ENCODE measurements at regions not wholly inside any gene's neighbourhood (a gene's known extent, or its start where the extent isn't known, plus 50 kb on each side); places are given as distances from the start of the nearest gene placed in this dataset.

DNA sequence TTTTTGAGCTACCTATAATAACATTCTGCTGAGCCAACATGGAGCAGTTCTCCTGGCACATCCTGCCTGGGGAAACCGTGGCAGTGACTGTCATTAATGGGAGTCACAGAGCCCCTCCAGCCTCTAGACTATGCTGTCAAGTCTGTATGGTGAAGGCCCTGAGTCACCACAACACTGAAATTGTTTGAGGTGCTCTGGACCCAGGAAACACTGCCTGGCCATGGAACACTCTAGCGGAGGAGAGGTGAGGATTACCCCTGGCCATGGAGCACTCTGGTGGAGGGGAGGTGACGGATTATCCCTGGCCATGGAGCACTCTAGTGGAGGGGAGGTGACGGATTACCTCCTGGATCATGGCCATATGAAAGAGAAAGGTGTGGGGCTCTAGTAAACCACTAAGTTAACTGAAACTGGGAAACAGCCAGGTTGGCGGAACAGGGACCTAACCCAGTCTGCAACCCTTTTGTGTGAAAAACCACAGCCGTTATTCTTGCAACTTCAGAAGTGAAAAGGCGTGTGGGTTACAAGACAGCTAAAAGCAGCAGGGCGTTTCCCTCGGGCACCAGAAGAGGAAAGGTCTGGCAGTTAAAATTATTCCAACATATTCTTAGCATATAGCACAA lies 156.7 kb downstream of the KCNJ12 start:
- DNase-seq: no peak
- intact Hi-C loops (cut with DNase I): no loop called here
- H3K36me3 ChIP-seq: peaks cover 0 to 25% (median 0%) of the 10 kb centered on the region in 3 donors
- no peak overlapping the region for H3K27ac ChIP-seq
- peaks cover 0 to 6% (median 0%) of the 10 kb centered on the region in 3 donors for H3K4me1 ChIP-seq
- no peak overlapping the region for H3K4me3 ChIP-seq
- peaks cover 0 to 11% (median 0%) of the 10 kb centered on the region in 3 donors for H3K9me3 ChIP-seq
- no peaks in the 10 kb centered on the region for H3K27me3 ChIP-seq
- TF ChIP-seq POLR2A (IDR thresholded peaks at IDR 0.05): no peak
- TF ChIP-seq, protein P1, sequence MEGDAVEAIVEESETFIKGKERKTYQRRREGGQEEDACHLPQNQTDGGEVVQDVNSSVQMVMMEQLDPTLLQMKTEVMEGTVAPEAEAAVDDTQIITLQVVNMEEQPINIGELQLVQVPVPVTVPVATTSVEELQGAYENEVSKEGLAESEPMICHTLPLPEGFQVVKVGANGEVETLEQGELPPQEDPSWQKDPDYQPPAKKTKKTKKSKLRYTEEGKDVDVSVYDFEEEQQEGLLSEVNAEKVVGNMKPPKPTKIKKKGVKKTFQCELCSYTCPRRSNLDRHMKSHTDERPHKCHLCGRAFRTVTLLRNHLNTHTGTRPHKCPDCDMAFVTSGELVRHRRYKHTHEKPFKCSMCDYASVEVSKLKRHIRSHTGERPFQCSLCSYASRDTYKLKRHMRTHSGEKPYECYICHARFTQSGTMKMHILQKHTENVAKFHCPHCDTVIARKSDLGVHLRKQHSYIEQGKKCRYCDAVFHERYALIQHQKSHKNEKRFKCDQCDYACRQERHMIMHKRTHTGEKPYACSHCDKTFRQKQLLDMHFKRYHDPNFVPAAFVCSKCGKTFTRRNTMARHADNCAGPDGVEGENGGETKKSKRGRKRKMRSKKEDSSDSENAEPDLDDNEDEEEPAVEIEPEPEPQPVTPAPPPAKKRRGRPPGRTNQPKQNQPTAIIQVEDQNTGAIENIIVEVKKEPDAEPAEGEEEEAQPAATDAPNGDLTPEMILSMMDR (IDR thresholded peaks at IDR 0.05): no peak
- WGBS, 2 donors: 72 to 74% methylated on average over 8 of the region's 9 CpGs

DNA sequence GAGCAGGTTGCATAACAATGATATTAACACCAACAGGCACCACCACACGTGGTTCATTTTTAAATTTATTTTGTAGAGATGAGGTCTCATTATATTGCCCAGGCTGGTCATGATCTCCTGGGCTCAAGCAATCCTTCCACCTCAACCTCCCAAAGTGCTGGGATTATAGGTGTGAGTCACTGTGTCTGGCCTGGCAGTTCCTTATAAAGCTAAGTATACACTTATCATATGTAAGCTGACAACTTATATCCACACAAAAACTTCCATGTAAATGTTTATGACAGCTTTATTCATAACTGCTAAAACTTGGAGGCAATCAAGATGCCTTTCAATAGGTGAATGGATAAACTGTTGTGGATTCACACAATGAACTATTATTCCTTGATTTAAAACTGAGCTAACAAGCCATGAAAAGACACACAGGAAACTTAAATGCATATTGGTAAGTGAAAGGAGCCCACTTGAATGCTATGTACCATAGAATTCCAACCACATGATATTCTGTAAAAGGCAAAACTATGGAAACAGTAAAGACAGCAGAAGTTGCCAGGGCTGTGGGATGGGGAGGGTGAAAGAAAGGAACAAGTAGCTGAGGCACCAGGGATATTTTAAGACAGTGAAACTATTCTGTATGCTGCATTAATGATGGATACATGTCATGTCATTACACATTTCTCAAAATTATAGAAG lies 156.5 kb upstream of the KCNJ18 start:
- Histone ChIP-seq H3K36me3 (peaks cover 0 to 25% (median 0%) of the 10 kb centered on the region in 3 donors), H3K4me3 (no peak overlapping the region), H3K27me3 (no peaks in the 10 kb centered on the region), H3K9me3 (peaks cover 0 to 21% (median 9%) of the 10 kb centered on the region in 3 donors), H3K27ac (no peak overlapping the region), H3K4me1 (peaks cover 0 to 5% (median 0%) of the 10 kb centered on the region in 3 donors)
- intact Hi-C loops (cut with DNase I): no loop called here
- 44 to 58% methylated on average over 1 of the region's 1 CpG for WGBS, 2 donors
- no peak for TF ChIP-seq POLR2A (IDR thresholded peaks at IDR 0.05)
- TF ChIP-seq, protein P1 (IDR thresholded peaks at IDR 0.05): no peak
- no peak for DNase-seq

- Histone ChIP-seq H3K27me3 (no peaks in the 10 kb centered on the region), H3K9me3 (peaks cover 0 to 21% (median 9%) of the 10 kb centered on the region in 3 donors), H3K27ac (no peak overlapping the region), H3K4me1 (peaks cover 0 to 5% (median 0%) of the 10 kb centered on the region in 3 donors), H3K36me3 (peaks cover 0 to 27% (median 0%) of the 10 kb centered on the region in 3 donors), H3K4me3 (no peak overlapping the region)
- TF ChIP-seq, protein P1 (IDR thresholded peaks at IDR 0.05): no peak
- no peak for TF ChIP-seq POLR2A (IDR thresholded peaks at IDR 0.05)
- DNase-seq: no peak
- intact Hi-C loops (cut with DNase I): no loop called here
- 88 to 96% methylated on average over 2 of the region's 2 CpGs for WGBS, 2 donors
Measured at GRCh38 chr17:21537302-21537701, 155.0 kb upstream of the KCNJ18 start.

GRCh38 chr17:21538615-21539014 lies 153.7 kb upstream of the KCNJ18 start:
- peaks cover 0 to 21% (median 9%) of the 10 kb centered on the region in 3 donors for H3K9me3 ChIP-seq
- TF ChIP-seq, protein P1 (IDR thresholded peaks at IDR 0.05): no peak
- no peak for TF ChIP-seq POLR2A (IDR thresholded peaks at IDR 0.05)
- DNase-seq: no peak
- intact Hi-C loops (cut with DNase I): no loop called here
- H3K27me3 ChIP-seq: no peaks in the 10 kb centered on the region
- peak overlapping the region in 3 of 4 donors; percentile 19 to 39 (median 25) for H3K27ac ChIP-seq
- WGBS, 2 donors: 84 to 96% methylated on average over 1 of the region's 1 CpG
- H3K4me1 ChIP-seq: peaks cover 0 to 5% (median 0%) of the 10 kb centered on the region in 3 donors
- H3K4me3 ChIP-seq: no peak overlapping the region
- peaks cover 0 to 23% (median 0%) of the 10 kb centered on the region in 3 donors for H3K36me3 ChIP-seq

DNA sequence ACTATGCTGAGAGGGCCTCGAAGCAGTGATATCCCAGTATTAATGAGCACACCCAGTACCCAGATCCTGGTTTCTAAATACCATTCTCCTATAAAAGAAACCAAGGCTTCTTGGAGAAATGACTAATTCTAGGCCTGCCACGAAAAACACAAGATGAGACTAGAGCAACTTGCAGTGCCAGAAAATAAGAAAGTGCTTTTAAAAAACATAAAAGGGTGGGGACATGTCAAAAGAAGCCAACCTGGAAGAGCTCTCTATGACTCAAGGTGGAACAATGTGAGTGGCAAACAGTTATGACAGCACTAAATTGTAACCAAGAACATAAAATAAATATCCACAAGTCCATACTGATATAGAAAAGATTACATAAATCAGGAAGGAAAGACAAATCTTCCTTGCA lies 153.2 kb upstream of the KCNJ18 start:
- 16 to 27% methylated on average over 2 of the region's 2 CpGs for WGBS, 2 donors
- no peak for DNase-seq
- peaks cover 0 to 5% (median 0%) of the 10 kb centered on the region in 3 donors for H3K4me1 ChIP-seq
- H3K9me3 ChIP-seq: peaks cover 0 to 21% (median 9%) of the 10 kb centered on the region in 3 donors
- peak overlapping the region in 2 of 4 donors; percentile 19 to 39 for H3K27ac ChIP-seq
- TF ChIP-seq, protein P1 (IDR thresholded peaks at IDR 0.05): no peak
- TF ChIP-seq POLR2A (IDR thresholded peaks at IDR 0.05): no peak
- no peak overlapping the region for H3K4me3 ChIP-seq
- H3K36me3 ChIP-seq: peaks cover 0 to 18% (median 0%) of the 10 kb centered on the region in 3 donors
- no peaks in the 10 kb centered on the region for H3K27me3 ChIP-seq
- intact Hi-C loops (cut with DNase I): no loop called here

Measured in esophagus squamous epithelium (tissue), 5 donors.